ENCODE measurements at regions not wholly inside any gene's neighbourhood (a gene's known extent, or its start where the extent isn't known, plus 50 kb on each side); places are given as distances from the start of the nearest gene placed in this dataset.

DNA sequence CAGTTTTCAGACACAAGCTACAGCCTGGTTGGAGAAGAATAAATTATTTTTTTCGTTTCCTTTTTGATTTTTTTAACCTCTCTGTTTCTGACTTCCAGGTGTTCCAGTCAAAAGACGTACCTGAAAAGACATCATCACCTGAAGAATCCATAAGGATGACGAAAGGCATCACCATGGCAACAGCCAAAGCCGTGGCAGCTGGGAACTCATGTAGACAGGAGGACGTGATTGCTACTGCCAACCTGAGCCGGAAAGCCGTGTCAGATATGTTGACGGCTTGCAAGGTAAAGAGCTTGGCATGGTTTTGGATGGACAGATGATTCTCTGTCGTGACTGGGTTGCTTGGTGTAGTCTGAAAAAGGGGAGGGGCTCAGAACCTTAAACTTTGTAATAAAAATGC lies 237.0 kb upstream of the TPM1 start:
- TF ChIP-seq CTCF (IDR thresholded peaks at IDR 0.05; ENCODE audit: low read depth, low read length, missing input control) (no peak), RAD21 (IDR thresholded peaks at IDR 0.05) (no peak), SP1 (IDR thresholded peaks at IDR 0.05) (no peak), HNF4A (conservative IDR thresholded peaks at IDR 0.05) (no peak), RXRA (IDR thresholded peaks at IDR 0.05) (no peak), YY1 (IDR thresholded peaks at IDR 0.05) (no peak), ZBTB33 (IDR thresholded peaks at IDR 0.05) (no peak), TAF1 (conservative IDR thresholded peaks at IDR 0.05) (no peak), JUND (IDR thresholded peaks at IDR 0.05) (no peak)
- TF ChIP-seq, protein P1, sequence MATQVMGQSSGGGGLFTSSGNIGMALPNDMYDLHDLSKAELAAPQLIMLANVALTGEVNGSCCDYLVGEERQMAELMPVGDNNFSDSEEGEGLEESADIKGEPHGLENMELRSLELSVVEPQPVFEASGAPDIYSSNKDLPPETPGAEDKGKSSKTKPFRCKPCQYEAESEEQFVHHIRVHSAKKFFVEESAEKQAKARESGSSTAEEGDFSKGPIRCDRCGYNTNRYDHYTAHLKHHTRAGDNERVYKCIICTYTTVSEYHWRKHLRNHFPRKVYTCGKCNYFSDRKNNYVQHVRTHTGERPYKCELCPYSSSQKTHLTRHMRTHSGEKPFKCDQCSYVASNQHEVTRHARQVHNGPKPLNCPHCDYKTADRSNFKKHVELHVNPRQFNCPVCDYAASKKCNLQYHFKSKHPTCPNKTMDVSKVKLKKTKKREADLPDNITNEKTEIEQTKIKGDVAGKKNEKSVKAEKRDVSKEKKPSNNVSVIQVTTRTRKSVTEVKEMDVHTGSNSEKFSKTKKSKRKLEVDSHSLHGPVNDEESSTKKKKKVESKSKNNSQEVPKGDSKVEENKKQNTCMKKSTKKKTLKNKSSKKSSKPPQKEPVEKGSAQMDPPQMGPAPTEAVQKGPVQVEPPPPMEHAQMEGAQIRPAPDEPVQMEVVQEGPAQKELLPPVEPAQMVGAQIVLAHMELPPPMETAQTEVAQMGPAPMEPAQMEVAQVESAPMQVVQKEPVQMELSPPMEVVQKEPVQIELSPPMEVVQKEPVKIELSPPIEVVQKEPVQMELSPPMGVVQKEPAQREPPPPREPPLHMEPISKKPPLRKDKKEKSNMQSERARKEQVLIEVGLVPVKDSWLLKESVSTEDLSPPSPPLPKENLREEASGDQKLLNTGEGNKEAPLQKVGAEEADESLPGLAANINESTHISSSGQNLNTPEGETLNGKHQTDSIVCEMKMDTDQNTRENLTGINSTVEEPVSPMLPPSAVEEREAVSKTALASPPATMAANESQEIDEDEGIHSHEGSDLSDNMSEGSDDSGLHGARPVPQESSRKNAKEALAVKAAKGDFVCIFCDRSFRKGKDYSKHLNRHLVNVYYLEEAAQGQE (IDR thresholded peaks at IDR 0.05) = no peak
- TF ChIP-seq, protein P2, sequence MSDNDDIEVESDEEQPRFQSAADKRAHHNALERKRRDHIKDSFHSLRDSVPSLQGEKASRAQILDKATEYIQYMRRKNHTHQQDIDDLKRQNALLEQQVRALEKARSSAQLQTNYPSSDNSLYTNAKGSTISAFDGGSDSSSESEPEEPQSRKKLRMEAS (IDR thresholded peaks at IDR 0.05) = no peak

Data from liver (tissue), 3 donors.